IMR-90 (cell line): ENCODE measurements at regions not wholly inside any gene's neighbourhood (a gene's known extent, or its start where the extent isn't known, plus 50 kb on each side); places are given as distances from the start of the nearest gene placed in this dataset.

Experiments
- ATAC-seq: fragments of 200-7000 bp; cut with Tn5 transposase; 2 replicates; pipeline ENCODE4 v1.9.1; 2020; ENCODE audit warnings: low read depth, mild to moderate bottlenecking, moderate library complexity
- BruUV-seq: library from RNA; stranded (reverse); fragments of 400-500 nt; replicated peaks from 2 replicates; lab custom pipeline; 2021; lab: Mats Ljungman, UMichigan
- CTCF ChIA-PET: fragments of 300-600 bp; formaldehyde crosslinking; extraction: SDS; loops from one replicate; lab custom pipeline; 2021; ENCODE audit warnings: antibody characterized with exemption; lab: Yijun Ruan, JAX
- POLR2A ChIA-PET: fragments of 300-600 bp; sonication (Branson Sonifier 250); formaldehyde crosslinking; loops from one replicate; lab custom pipeline; 2022; ENCODE audit warnings: antibody characterized with exemption; ENCODE audit not compliant: unreplicated experiment; lab: Charles Lee
- DNase-seq: peaks from one replicate; pipeline ENCODE4 v3.0.0; 2013
- H2AFZ ChIP-seq: replicated peaks from 2 replicates; pipeline ENCODE3; 2013; ENCODE audit warnings: low read length, mild to moderate bottlenecking; ENCODE audit not compliant: poor library complexity
- H2AK5ac ChIP-seq: 2 replicates; pipeline ENCODE4 v1.6.1; 2013; ENCODE audit warnings: low read depth, low read length, inconsistent platforms
- H2AK9ac ChIP-seq: replicated peaks from 2 replicates; pipeline ENCODE3; 2013; ENCODE audit warnings: mild to moderate bottlenecking, low read depth, low read length, moderate library complexity; ENCODE audit not compliant: poor library complexity
- H2BK120ac ChIP-seq: 2 replicates; pipeline ENCODE4 v1.6.1; 2013; ENCODE audit warnings: low read depth, low read length, inconsistent platforms
- H2BK15ac ChIP-seq: 3 replicates; pipeline ENCODE4 v1.6.1; 2013; ENCODE audit warnings: low read depth, low read length, inconsistent platforms
- H2BK20ac ChIP-seq: 2 replicates; pipeline ENCODE4 v1.6.1; 2013; ENCODE audit warnings: low read depth, mild to moderate bottlenecking, inconsistent platforms, low read length, moderate library complexity
- H2BK5ac ChIP-seq: 2 replicates; pipeline ENCODE4 v1.6.1; 2013; ENCODE audit warnings: mild to moderate bottlenecking, low read depth, low read length, inconsistent platforms; ENCODE audit not compliant: poor library complexity, severe bottlenecking
- H3K14ac ChIP-seq: replicated peaks from 2 replicates; pipeline ENCODE4 v1.6.1; 2013; ENCODE audit warnings: low read depth, low read length, inconsistent platforms
- H3K18ac ChIP-seq: 2 replicates; pipeline ENCODE4 v1.6.1; 2013; ENCODE audit warnings: low read depth, low read length, control low read depth
- H3K23ac ChIP-seq: 2 replicates; pipeline ENCODE4 v1.6.1; 2013; ENCODE audit warnings: low read depth, low read length, inconsistent platforms
- H3K27ac ChIP-seq: 2 replicates; pipeline ENCODE4 v1.5.1; 2013; ENCODE audit warnings: mild to moderate bottlenecking, control low read depth, low read length; ENCODE audit not compliant: insufficient read depth
- H3K27me3 ChIP-seq: 2 replicates; pipeline ENCODE4 v1.6.1; 2013; ENCODE audit warnings: low read length; ENCODE audit not compliant: control insufficient read depth, insufficient read depth
- H3K36me3 ChIP-seq: 2 replicates; pipeline ENCODE4 v1.6.1; 2013; ENCODE audit warnings: low read length, mixed read lengths; ENCODE audit not compliant: control insufficient read depth, insufficient read depth
- H3K4ac ChIP-seq: 2 replicates; pipeline ENCODE4 v1.6.1; 2013; ENCODE audit warnings: low read depth, low read length, inconsistent platforms
- H3K4me1 ChIP-seq: 2 replicates; pipeline ENCODE4 v1.6.1; 2013; ENCODE audit warnings: low read length, mixed read lengths; ENCODE audit not compliant: control insufficient read depth, insufficient read depth
- H3K4me2 ChIP-seq: 2 replicates; pipeline ENCODE4 v1.6.1; 2013; ENCODE audit warnings: low read depth, mild to moderate bottlenecking, control low read depth, low read length, moderate library complexity
- H3K4me3 ChIP-seq: 2 replicates; pipeline ENCODE4 v1.5.1; 2013; ENCODE audit warnings: low read depth, mild to moderate bottlenecking, control low read depth, low read length, moderate library complexity; ENCODE audit not compliant: insufficient read depth
- H3K56ac ChIP-seq: 2 replicates; pipeline ENCODE4 v1.6.1; 2013; ENCODE audit warnings: low read length, inconsistent platforms; ENCODE audit not compliant: insufficient read depth; ENCODE audit errors: extremely low read depth
- H3K79me1 ChIP-seq, 2 experiments: 2 replicates each; pipeline ENCODE4 v1.6.1; 2013; ENCODE audit warnings: low read length in 2 of 2, inconsistent platforms in 1 of 2, low read depth in 1 of 2
- H3K9ac ChIP-seq: 2 replicates; pipeline ENCODE4 v1.6.1; 2013; ENCODE audit warnings: low read depth, low read length, control low read depth
- H3K9me1 ChIP-seq: 2 replicates; pipeline ENCODE4 v1.6.1; 2013; ENCODE audit warnings: low read length, inconsistent platforms; ENCODE audit not compliant: insufficient read depth
- H3K9me3 ChIP-seq: 2 replicates; pipeline ENCODE4 v1.6.1; 2013; ENCODE audit warnings: low read length; ENCODE audit not compliant: control insufficient read depth, insufficient read depth
- H4K20me1 ChIP-seq: 2 replicates; pipeline ENCODE4 v1.6.1; 2013; ENCODE audit warnings: low read length, inconsistent platforms; ENCODE audit not compliant: insufficient read depth
- H4K5ac ChIP-seq: 2 replicates; pipeline ENCODE4 v1.6.1; 2013; ENCODE audit warnings: mild to moderate bottlenecking, low read depth, low read length, control low read depth
- H4K8ac ChIP-seq, 2 experiments: 2 replicates each; pipeline ENCODE4 v1.6.1; 2013; ENCODE audit warnings: low read depth in 2 of 2, low read length in 2 of 2, control low read depth in 1 of 2, inconsistent platforms in 1 of 2
- H4K91ac ChIP-seq: 2 replicates; pipeline ENCODE4 v1.6.1; 2013; ENCODE audit warnings: low read depth, low read length, inconsistent platforms; ENCODE audit not compliant: insufficient read depth
- CEBPB ChIP-seq: IDR thresholded peaks from 2 replicates; pipeline ENCODE4 v1.6.1; 2012; ENCODE audit warnings: low read depth, low read length, improper control_type of control experiment
- SMC3 ChIP-seq: fragments of 150-350 bp; IDR thresholded peaks from 2 replicates; pipeline ENCODE4 v1.6.1; 2016; ENCODE audit warnings: low read depth, mild to moderate bottlenecking, antibody characterized with exemption, low read length, moderate library complexity
- whole genome bisulfite sequencing, 2 experiments: methylation state at CpG; one replicate each; pipeline versions ENCODE4 v1.1.5 to v1.1.7; 2013; ENCODE audit warnings: missing lambda C conversion rate in 2 of 2; ENCODE audit not compliant: insufficient read length in 1 of 2; ENCODE audit errors: extremely low coverage in 2 of 2; 5-methylcytosine and 5-hydroxymethylcytosine counted together
- dilution Hi-C: fragments of 300-500 bp; cut with HindIII; formaldehyde crosslinking; loops from one replicate; pipeline ENCODE4 v1.14.3; 2018; ENCODE audit warnings: low sequenced_read_pairs; ENCODE audit not compliant: unreplicated experiment
- in situ Hi-C: fragments of 300-500 bp; cut with MboI; formaldehyde crosslinking; loops from 3 replicates; pipeline ENCODE4 v1.14.3; 2019; ENCODE audit warnings: low sequenced_read_pairs, inconsistent platforms, mixed read lengths
- intact Hi-C: fragments of 100-400 bp; cut with micrococcal nuclease; formaldehyde crosslinking; loops from 2 replicates; pipeline ENCODE4 v1.10.0; 2022
- TF ChIP-seq, protein P1 (sequence below): conservative IDR thresholded peaks from 2 replicates; pipeline ENCODE4 v1.5.1; 2012; ENCODE audit warnings: mild to moderate bottlenecking, low read depth, low read length, improper control_type of control experiment

DNA sequence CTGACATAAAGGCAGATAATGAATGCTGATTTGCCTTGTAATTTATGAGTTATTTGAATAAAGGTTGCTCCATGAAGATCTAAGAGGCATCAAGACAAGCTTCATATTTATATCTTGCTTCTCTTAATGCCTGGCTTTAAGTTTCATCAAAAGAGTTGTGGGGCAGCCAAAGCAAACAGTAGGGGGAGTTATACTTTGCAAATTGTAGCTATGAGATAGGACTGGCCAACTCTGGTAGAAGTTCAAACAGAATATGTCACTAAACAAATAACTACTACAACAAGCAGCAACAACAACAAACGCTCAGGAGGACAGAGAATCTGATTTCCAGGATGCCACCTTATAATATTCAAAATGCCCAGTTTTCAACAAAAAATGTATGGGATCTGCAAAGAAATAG, 69.1 kb upstream of the PLAC1 start:
- no peak overlapping the region for H3K9ac ChIP-seq
- no peak overlapping the region for H2BK5ac ChIP-seq
- intact Hi-C loops: no loop called here
- H4K8ac ChIP-seq: no peak overlapping the region
- no peak overlapping the region for H3K56ac ChIP-seq
- POLR2A ChIA-PET: no interaction called here
- no peak overlapping the region for H2AFZ ChIP-seq
- H2BK120ac ChIP-seq: no peak overlapping the region
- no peak for ATAC-seq
- H3K4me1 ChIP-seq: no peaks in the 10 kb centered on the region
- no peak overlapping the region for H3K27ac ChIP-seq
- no peaks in the 10 kb centered on the region for H3K79me1 ChIP-seq
- no peak overlapping the region for H3K4me3 ChIP-seq
- H4K20me1 ChIP-seq: no peaks in the 10 kb centered on the region
- no peak overlapping the region for H3K23ac ChIP-seq
- in situ Hi-C loops: no loop called here
- H2AK5ac ChIP-seq: no peak overlapping the region
- no peak overlapping the region for H4K91ac ChIP-seq
- H3K27me3 ChIP-seq: no peaks in the 10 kb centered on the region
- no peak overlapping the region for H3K14ac ChIP-seq
- no peak overlapping the region for H3K4ac ChIP-seq
- TF ChIP-seq, protein P1, sequence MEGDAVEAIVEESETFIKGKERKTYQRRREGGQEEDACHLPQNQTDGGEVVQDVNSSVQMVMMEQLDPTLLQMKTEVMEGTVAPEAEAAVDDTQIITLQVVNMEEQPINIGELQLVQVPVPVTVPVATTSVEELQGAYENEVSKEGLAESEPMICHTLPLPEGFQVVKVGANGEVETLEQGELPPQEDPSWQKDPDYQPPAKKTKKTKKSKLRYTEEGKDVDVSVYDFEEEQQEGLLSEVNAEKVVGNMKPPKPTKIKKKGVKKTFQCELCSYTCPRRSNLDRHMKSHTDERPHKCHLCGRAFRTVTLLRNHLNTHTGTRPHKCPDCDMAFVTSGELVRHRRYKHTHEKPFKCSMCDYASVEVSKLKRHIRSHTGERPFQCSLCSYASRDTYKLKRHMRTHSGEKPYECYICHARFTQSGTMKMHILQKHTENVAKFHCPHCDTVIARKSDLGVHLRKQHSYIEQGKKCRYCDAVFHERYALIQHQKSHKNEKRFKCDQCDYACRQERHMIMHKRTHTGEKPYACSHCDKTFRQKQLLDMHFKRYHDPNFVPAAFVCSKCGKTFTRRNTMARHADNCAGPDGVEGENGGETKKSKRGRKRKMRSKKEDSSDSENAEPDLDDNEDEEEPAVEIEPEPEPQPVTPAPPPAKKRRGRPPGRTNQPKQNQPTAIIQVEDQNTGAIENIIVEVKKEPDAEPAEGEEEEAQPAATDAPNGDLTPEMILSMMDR: peak; percentile 24; the same call in 1 of the 2 replicates
- no peak for TF ChIP-seq CEBPB
- TF ChIP-seq SMC3: no peak
- H2AK9ac ChIP-seq: no peak overlapping the region
- H4K5ac ChIP-seq: no peak overlapping the region
- no peak overlapping the region for H3K18ac ChIP-seq
- 0 out of 2 replicates have a peak, but pooled peaks cover under 1% of the 10 kb centered on the region for H3K9me3 ChIP-seq
- CTCF ChIA-PET: no interaction called here
- H2BK20ac ChIP-seq: no peak overlapping the region
- dilution Hi-C loops: no loop called here
- H3K4me2 ChIP-seq: no peak overlapping the region
- H3K9me1 ChIP-seq: no peaks in the 10 kb centered on the region
- no peak for DNase-seq
- no peaks in the 10 kb centered on the region for H3K36me3 ChIP-seq
- no CpG with 5 or more reads among the region's 1 CpG for WGBS, 2 experiments
- no TSS peak for BruUV-seq
- no peak overlapping the region for H2BK15ac ChIP-seq
